Brain pericyte (primary cell): ENCODE measurements at regions not wholly inside any gene's neighbourhood (a gene's known extent, or its start where the extent isn't known, plus 50 kb on each side); places are given as distances from the start of the nearest gene placed in this dataset.

Experiments used
- DNase-seq: peaks from one replicate; pipeline ENCODE4 v3.0.0-alpha.2; 2012; ENCODE audit warnings: low read depth, low spot score

DNA sequence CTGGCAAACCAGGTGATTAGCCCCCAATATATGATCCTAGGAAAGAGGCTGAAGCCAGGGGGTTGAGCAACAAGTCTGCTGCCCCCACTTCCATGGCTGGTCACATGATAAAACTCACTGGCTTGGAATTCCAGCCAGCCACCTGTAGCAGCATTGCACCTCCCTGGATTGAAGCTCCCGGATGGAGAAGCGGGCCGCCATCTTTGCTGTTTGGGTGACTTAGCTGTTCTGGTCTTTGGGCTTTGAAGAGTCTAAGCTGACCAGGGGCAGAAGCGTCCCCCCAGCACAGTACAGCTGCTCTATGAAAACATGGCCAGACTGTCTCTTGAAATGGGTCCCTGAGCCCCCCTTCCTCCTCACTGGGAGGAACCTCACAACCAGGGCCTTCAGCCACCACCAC lies 610.2 kb downstream of the ANXA1 start:
- DNase-seq: no peak

DNA sequence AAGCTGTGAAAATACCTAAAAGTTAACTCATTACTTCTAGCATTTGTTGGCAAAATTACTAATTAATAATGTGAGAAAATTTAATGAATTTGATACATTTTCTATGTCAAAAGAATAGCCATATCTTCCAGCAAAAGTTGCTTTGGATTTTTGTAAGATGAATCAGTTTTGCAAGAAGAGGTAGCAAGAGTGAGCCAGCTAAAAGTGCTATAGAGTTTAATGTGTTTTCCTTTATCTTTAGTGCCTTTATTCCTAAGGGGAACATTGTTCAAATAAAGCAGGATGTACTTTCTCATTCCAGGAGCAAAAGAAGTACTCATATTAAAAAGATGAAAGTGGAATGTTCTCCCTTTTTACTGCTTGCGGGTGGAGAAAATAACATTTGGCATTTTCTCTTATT lies 622.2 kb downstream of the ANXA1 start:
- DNase-seq: no peak

DNA sequence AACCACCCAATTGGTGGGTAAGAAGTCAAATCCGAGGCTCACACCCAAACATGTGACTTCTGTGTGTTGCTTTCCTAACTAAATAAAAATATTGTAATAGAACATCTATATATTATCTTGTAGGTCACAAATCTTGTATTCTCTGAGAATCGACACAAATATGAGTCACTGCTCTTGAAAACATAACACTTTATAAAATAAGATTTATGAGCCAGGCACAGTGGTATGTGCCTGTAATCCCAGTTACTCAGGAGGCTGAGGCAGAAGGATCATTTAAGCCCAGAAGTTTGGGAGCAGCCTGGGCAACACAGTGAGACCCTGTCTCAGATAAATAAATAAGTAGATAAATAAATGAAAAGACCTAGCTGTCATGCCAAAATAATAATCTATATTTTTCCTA lies 624.1 kb downstream of the ANXA1 start:
- no peak for DNase-seq

DNA sequence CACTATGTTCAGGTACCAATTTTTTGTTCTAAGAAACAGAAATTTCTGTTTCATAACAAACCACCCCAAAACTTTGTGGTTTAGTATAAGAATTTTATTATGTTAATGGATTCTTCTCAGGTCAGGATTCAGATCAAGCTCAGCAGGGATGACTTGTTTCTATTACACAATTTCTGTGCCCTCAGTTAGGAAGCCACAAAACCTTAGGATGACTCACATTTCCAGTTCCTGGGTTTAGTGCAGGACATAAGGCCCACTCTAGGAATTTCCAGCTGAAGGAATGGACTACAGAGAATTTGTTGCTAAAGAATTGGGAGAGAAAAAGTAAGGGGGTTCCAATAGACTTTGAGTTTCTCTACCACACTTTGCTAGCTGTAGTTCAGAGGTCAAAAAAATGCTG lies 629.3 kb downstream of the ANXA1 start:
- peak; percentile 78 for DNase-seq

DNA sequence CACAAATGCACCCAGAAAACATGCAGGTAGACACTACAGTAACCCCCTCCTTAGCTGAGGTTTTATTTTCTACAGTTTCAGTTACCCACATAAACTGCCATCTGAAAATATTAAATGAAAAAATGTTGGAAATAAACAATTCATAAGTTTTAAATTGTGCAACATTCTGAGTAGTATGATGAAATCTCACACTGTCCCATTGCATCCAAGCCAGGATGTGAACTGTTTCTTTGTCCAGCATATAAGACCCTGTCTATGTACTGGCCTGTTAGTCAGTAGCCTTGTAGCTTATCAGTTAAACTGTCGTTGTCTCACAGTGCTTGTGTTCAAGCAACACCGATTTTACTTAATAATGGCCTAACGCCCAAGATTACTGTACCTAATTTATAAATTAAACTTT lies 630.5 kb downstream of the ANXA1 start:
- no peak for DNase-seq

DNA sequence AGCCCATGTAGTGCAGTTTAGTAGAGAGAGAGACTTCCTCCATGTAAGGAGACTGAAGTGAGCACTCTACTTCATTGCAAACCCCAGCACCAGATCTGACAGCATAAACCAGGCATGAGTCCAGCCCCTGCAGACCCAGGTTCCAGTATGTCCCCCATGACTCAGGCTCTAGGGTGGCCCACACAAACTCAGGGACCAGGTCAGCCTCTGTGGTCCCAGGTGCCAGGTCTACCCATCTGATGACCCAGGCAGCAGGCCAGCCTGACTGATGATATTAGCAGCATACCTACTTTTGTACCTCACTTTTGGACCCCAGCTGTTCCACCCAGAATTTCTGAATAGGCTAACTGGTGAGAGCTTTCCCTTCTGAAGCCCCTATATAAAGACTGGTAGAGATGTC lies 647.8 kb downstream of the ANXA1 start:
- DNase-seq: no peak

DNA sequence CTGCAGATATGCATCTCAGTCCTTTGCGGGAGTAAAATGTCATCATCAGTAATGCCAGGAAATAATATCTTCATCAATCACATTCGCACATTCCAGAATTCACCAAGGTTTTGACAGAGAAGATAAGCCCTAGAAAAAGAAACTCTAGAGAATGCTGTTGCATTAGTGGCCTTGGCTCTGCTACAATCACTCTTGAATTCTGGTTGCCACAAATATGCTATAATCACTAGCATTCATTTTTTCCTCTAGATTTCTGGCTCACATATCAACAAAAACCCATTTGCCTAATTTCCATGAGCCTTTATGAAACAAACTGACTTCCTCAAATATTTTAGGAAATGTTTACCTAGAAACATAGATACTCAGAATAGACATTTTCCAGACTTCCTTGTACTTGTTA lies 653.4 kb downstream of the ANXA1 start:
- DNase-seq: no peak

DNA sequence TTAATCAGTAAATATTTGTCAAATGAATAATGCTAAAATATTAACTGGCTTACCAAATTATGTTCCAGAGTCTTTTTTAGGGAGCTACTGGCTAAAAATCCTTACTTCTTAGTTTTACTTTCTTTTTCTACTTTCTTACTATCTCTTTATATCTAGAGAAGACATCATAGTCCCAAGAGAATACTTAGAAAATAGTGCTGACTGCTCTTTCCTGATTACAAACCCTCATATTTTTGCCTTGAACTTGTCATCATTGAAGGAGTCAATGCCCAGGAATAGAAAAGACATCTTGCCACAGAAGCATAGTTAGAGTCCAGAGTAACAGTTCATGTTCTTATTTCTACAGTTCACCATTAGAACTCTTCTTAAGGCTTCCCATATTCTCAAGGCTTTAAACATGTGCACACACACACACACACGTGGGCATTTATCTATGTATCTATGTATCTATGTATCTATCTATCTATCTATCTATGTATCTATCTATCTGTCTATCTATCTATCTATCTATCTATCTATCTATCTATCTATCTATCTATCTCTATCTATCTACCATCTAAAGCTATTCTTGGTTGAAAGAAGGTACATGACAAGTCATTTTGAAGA lies 654.3 kb downstream of the ANXA1 start:
- no peak for DNase-seq

DNA sequence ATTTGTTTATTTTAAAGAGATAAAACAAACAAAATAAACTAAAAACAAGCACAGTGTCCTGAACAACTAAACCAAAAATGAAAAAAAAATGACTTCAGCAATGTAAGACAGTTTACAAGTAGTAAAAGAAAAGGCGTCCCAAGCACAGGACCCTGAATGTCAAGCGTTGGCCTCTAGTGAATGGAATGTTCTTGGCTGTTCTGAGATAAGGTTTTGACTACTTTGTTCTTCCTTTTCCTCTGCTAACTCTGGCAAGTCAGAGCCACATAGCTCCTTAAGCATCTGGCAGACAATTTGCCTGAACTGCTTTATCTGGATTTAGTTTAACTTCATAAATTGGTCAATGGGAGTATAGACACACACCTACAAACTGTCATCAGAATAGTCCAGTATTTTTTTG lies 655.2 kb downstream of the ANXA1 start:
- DNase-seq: no peak

DNA sequence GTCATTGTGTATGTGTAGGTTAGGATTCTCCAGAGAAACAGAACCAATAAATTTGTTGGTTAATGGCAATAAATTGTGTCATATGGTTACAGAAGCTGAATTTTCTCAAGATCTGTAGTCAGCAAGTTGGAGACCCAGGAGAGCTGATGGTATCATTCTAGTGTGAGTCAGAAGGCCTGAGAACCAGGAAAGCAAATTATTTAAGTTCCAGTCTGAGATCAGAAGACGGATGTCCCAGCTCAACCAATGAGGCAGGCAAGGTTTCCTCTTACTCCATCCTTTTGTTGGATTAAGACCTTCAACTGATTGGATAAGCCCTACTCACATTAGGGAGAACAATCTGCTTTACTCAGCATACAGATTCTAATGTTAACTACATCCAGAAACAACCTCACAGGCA lies 656.3 kb downstream of the ANXA1 start:
- DNase-seq: no peak

DNA sequence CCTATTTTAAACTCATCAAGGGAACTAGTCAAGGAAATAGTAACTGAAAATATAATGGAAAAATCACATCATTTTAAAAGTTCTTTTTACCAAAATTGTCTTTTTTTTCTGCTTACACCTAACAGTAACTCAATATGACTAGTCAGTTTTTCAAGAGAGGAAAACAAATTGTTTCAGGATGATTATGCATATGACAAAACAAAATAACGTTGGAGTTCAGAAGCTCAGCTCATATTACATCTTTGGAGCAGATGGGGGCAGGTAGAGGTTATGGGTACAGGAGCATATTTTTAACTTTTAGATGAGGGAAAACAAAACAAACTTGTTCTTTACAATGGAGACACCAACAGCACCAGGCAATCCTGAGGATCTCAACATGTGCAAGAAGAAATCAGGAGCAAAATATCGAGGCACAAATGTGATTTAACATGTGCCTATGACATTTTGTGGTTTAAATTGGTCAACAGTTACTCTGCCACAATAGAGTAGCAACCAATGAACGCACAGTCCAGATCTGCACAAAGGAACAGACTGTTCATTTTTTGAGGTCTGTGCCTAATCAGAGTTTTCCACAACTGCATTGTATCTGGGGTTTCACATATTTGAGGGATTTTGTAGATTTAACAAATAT lies 659.0 kb downstream of the ANXA1 start:
- DNase-seq: peak; percentile 16

DNA sequence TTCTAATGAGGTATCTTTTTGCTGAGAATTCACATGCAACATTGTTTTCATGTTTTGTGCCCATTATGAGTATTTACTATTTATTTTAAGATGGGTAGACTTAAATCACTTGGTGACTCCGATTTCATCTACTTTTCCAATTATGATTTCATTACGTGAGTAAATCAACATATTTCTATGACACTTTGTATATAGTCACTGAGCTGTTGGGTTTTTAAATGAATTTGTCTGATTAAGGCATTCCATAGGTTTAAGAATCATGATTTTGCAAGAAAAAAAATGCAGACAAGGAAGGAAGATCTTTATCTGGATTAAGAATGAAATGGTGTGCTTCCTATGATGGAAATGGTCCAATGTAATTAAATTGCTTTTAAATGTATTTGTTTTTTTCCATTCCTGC lies 661.9 kb downstream of the ANXA1 start:
- DNase-seq: no peak

DNA sequence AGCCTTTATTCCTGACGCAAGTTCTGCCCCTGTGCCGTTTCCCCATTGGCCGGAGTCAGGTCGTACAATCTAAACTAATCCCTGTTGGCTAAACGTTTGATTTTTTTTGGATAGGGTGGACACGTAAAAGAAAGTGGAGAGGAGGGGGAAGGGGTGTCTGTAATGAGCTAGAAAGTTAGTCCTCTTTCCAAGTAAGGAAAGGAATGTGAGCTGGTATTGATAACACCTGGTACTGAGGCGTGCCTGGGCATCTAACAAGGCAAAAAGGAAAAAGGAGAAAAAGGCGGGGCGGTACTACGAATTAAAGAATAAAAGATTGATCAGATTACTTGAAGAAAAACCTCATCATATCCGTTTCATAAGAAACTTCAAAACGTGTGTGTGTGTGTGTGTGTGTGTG lies 665.2 kb downstream of the ANXA1 start:
- no peak for DNase-seq

DNA sequence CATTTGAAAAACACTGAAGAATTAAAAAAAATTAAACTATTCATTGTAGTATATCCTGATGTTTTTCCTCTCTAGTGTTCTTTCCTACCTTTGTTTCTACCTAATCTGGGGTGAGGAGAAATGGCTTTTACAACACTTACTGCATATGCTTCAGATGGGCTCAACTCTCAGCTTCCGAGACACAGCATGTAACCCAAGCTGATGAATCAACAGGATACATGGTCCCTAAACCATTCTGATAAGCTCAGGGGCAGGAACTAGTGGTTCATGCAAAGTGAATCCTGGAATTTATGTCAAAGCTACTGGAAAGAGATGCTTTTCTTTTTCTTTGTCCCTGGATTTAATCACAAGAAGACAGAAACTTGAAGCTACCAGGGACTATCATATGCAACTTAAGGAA lies 672.5 kb upstream of the RORB start:
- no peak for DNase-seq

DNA sequence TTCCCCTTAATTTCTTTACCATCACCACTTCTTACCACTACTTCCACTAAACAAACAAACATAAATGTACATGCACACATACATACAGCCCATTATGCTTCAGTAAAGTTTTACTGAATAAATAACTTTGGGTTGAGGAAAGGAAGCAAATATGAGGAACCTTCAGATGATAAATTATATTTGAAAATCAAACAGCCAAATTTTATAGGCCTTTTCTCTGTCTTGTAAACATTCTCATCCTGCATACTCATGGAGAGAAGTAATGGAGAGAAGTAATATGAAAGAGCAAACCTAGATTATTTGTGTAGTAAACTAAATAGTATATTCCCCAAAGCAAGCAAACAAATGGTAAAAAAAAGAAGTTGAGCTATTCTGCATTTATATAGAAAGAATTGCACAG lies 658.3 kb upstream of the RORB start:
- DNase-seq: no peak

DNA sequence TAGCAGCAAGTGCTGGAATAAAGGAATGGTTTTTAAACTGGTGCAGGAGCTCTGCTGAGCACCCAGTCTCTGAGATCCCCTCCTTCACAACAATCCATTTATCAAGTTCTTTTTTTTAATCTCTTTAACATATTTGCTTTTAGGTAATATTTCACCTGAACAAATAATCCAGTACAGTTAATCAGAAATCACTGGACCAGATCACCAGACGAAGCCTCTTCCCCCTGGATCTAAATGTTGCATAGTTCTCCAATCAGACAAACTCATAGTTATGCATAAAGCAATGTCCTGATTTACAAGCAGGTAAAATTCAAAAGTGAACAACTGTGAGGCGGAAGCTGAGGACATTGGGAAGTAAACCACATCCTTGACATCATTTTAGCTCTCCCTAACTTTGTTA lies 657.7 kb upstream of the RORB start:
- DNase-seq: no peak

DNA sequence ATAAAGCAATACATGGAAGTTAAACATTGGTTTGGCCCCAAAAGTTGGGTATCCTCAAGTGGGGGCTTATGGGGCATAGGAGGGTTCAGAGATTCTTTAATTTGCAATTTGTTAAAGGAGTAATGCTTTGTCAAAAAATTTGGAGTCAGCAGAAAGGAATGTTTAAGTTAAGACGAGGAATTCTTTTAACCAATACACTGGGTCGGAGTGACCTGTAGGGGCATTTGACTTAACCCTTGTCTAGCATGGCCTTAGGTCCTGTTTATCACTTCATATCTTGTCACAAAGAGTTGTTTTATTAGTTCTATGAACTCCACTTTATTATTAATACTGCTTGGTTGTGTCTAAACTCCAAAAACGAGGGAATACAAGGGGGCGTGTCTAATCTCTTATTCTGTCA lies 656.1 kb upstream of the RORB start:
- DNase-seq: no peak

DNA sequence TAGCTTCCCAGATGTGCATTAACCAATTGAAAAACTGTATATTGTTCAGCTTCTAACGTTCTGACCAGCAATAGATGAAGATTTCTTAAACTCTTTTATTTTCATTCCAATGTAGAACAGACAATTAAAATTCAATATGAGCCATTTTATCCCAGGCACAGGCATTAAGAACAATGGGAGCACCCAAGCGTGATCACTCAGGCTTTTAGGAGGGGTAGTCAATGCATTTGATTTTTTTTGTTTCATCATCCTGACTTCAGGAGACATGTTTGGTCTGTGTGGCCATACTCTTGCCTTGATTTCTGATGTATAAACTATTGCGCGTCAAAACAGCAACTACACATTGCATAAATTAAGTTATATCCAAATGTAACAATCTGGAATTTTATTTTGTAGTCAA lies 653.0 kb upstream of the RORB start:
- no peak for DNase-seq

DNA sequence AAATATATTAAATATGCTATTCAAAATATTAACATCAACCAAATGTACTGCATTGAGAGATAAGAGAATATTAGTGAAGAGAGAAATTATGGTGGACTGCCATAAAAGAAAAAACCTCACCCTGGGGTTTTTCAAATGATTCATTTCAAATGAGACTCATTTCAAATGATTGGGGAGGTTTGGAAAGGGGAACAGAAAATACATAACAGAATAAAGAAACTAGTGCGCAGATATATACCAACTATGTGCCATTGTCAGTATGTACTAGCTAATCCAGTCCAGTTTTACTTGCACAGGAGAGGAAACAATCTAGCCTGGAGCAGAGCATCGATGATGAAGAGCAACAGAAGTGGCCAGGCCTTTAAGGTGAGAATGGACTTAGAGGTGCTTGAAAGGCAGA lies 651.6 kb upstream of the RORB start:
- no peak for DNase-seq

DNA sequence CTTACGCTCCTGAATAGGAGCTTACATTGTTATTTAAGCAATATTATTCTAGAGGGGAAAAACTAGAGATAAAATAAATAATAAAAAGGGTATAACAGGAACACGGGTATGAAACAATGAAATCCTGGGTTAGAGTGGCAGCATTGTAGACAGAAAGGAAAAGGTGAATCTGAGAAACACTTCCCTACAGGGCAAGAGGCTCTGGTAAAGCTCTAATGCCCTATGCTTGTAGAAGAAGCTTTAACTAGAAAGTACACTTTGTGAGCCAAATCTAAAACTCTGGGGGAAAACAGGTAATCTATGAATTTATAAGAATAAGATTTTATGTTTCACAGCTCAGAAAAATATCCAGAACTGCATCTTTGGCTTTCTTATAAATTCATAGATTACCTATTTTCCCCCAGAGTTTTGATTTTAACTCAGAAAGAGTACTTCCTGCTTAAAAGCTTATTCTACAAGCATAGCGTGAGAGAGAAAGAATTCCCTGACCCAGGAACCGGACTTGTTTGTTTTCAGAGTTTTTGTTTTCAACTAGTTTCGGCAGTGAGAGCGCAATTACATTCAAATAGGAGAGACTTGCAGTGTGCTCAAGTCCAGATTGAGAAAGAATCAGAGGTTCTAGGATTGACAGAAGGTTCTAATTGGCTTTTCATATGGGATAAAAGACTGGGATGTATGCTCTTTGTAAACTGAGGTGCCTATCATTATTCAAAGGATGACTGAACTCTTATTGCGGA lies 651.0 kb upstream of the RORB start:
- DNase-seq: no peak

DNA sequence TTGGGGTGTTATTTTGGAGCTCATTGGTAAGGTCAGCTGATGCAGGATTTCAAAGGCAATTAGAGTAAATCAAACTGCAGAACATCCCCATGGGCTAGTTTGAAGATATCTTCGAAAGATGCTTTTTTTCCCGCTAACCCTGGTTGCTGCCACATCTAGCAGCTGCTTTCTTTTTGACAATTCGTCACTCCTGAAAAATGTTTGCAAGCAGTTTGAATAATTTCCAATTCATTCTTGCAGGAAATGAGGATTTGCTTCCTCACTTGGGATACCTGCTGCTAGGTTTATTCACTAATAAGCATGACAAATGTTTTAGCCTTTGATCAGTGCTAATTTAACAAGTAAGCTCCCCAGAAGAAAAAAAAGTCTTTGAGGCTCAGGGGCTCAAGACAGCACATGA lies 649.6 kb upstream of the RORB start:
- DNase-seq: no peak

DNA sequence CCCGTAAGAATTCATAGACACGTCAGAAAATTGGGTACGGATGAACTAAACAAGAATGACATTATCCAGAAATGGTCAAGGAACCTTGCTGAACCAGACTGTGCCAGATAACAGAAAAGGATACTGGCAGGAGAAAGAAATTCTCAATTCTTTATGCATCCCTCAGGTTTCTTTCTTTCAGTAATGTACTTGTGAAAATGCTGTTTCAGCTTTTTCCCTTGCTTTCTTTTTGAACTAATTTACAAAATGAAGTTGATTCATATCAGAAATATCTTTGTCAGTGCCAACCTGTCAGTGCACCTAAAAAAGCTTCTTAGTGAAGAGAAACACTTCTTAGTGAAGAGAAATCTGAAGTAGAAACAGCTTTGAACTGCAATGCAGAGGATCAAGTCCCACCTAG lies 643.6 kb upstream of the RORB start:
- no peak for DNase-seq

DNA sequence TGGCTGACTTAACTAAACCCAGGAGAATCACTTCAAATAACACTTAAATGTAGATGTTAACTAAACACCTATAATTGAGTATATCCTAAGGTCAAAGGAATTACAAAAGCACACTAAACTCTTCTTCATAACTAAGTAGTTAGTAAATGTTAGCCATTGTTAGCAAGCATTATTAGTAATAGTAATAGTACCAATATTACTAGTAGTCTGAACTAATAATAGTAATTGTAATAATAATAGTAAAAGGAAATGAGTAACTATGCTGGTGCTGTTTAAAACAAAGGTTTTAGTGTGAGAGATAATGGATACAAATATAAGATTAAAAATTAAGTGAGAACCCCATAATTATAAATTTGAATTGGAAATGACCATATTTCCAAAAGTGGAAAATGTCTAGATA lies 641.9 kb upstream of the RORB start:
- DNase-seq: no peak
